Neural progenitor cell (in vitro differentiated cells): ENCODE measurements at regions not wholly inside any gene's neighbourhood (a gene's known extent, or its start where the extent isn't known, plus 50 kb on each side); places are given as distances from the start of the nearest gene placed in this dataset.
A peak's percentile ranks its signal among the peaks of the same experiment; 100 is the strongest.

Experiments
- DNase-seq: peaks from one replicate; pipeline ENCODE4 v3.0.0-alpha.2; 2016; ENCODE audit warnings: low spot score
- H2AFZ ChIP-seq: fragments of 200-600 bp; sonication (generic); replicated peaks from 2 replicates; pipeline ENCODE4 v1.6.1; 2016; ENCODE audit warnings: antibody characterized with exemption
- H3F3A ChIP-seq: fragments of 200-600 bp; sonication (generic); 2 replicates; pipeline ENCODE4 v1.6.1; 2016; ENCODE audit warnings: antibody characterized with exemption, low read depth
- H3K27ac ChIP-seq: fragments of 200-600 bp; sonication (generic); 2 replicates; pipeline ENCODE4 v1.5.1; 2016; ENCODE audit warnings: mild to moderate bottlenecking
- H3K27me3 ChIP-seq: fragments of 200-600 bp; sonication (generic); 2 replicates; pipeline ENCODE4 v1.6.1; 2016; ENCODE audit warnings: mild to moderate bottlenecking, moderate library complexity
- H3K36me3 ChIP-seq: fragments of 200-600 bp; sonication (generic); 2 replicates; pipeline ENCODE4 v1.5.1; 2016
- H3K4me1 ChIP-seq: fragments of 200-600 bp; sonication (generic); 2 replicates; pipeline ENCODE4 v1.6.1; 2016; ENCODE audit warnings: mixed run types
- H3K4me2 ChIP-seq: fragments of 200-600 bp; sonication (generic); 2 replicates; pipeline ENCODE4 v1.6.1; 2016
- H3K4me3 ChIP-seq: fragments of 200-600 bp; sonication (generic); 2 replicates; pipeline ENCODE4 v1.5.1; 2016
- H3K79me2 ChIP-seq: fragments of 200-600 bp; sonication (generic); 2 replicates; pipeline ENCODE4 v1.6.1; 2016; ENCODE audit warnings: low read depth
- H3K9ac ChIP-seq: fragments of 200-600 bp; sonication (generic); 2 replicates; pipeline ENCODE4 v1.6.1; 2016
- H3K9me3 ChIP-seq: fragments of 200-600 bp; sonication (generic); 2 replicates; pipeline ENCODE4 v1.5.1; 2016; ENCODE audit warnings: low read depth
- H4K20me1 ChIP-seq: fragments of 200-600 bp; sonication (generic); 2 replicates; pipeline ENCODE4 v1.6.1; 2016; ENCODE audit warnings: low read depth
- H3K27ac Mint-ChIP-seq: 3 replicates; pipeline ENCODE4 v1.8.0; 2021; ENCODE audit warnings: mixed read lengths
- H3K27me3 Mint-ChIP-seq: 2 replicates; pipeline ENCODE4 v1.8.0; 2022; ENCODE audit warnings: low read depth, mild to moderate bottlenecking, inconsistent platforms, moderate library complexity, mixed read lengths; ENCODE audit not compliant: insufficient read depth
- H3K36me3 Mint-ChIP-seq: 3 replicates; pipeline ENCODE4 v1.8.0; 2021; ENCODE audit warnings: mixed read lengths
- H3K4me1 Mint-ChIP-seq: 3 replicates; pipeline ENCODE4 v1.8.0; 2021; ENCODE audit warnings: mixed read lengths
- H3K4me3 Mint-ChIP-seq: 3 replicates; pipeline ENCODE4 v1.8.0; 2021; ENCODE audit warnings: mild to moderate bottlenecking, moderate library complexity, mixed read lengths
- H3K9me3 Mint-ChIP-seq: 3 replicates; pipeline ENCODE4 v1.8.0; 2020; ENCODE audit warnings: mixed read lengths
- EZH2 ChIP-seq: fragments of 200-600 bp; sonication (generic); IDR thresholded peaks from 2 replicates; pipeline ENCODE4 v1.6.1; 2017; ENCODE audit warnings: antibody characterized with exemption, mild to moderate bottlenecking, moderate library complexity
- EZH2phosphoT487 ChIP-seq: fragments of 200-600 bp; sonication (generic); IDR thresholded peaks from 2 replicates; pipeline ENCODE4 v1.6.1; 2017; ENCODE audit warnings: antibody characterized with exemption
- TF ChIP-seq, protein P1 (sequence below): fragments of 200-600 bp; sonication (generic); IDR thresholded peaks from 2 replicates; pipeline ENCODE4 v1.5.1; 2017; ENCODE audit warnings: antibody characterized with exemption, mild to moderate bottlenecking

DNA sequence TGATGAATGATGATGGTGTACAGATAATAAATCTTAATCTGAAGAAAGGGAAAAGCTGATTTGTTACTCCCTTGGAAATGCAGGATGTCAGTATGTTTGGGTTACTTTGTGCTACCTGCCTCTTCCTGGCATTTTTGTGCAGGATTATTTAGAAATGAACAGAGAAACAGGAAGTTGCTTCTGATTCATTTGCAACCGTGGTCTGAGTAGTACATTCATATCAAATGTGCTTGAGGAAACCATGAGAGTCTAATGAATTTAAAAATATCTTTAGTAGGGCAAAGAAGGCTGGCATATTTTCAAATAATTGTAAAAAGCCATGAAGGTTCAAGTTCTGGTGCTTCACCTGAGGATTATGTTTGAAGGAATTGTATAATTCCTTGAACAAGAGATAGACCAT, 391.6 kb downstream of the TMEM161B start:
- peaks cover 21% of the 10 kb centered on the region for H3F3A ChIP-seq
- H3K4me3 ChIP-seq, result no peak overlapping the region
- H3K9ac ChIP-seq, result no peak overlapping the region
- peaks cover 2% of the 10 kb centered on the region for H3K36me3 Mint-ChIP-seq
- H3K27ac Mint-ChIP-seq, result no peak overlapping the region
- no peak overlapping the region for H3K27ac ChIP-seq
- H3K36me3 ChIP-seq, result no peaks in the 10 kb centered on the region
- no peaks in the 10 kb centered on the region for H3K9me3 ChIP-seq
- no peak overlapping the region for H3K4me3 Mint-ChIP-seq
- H3K4me1 Mint-ChIP-seq, result peaks cover 22% of the 10 kb centered on the region
- no peak for DNase-seq
- TF ChIP-seq, protein P1, sequence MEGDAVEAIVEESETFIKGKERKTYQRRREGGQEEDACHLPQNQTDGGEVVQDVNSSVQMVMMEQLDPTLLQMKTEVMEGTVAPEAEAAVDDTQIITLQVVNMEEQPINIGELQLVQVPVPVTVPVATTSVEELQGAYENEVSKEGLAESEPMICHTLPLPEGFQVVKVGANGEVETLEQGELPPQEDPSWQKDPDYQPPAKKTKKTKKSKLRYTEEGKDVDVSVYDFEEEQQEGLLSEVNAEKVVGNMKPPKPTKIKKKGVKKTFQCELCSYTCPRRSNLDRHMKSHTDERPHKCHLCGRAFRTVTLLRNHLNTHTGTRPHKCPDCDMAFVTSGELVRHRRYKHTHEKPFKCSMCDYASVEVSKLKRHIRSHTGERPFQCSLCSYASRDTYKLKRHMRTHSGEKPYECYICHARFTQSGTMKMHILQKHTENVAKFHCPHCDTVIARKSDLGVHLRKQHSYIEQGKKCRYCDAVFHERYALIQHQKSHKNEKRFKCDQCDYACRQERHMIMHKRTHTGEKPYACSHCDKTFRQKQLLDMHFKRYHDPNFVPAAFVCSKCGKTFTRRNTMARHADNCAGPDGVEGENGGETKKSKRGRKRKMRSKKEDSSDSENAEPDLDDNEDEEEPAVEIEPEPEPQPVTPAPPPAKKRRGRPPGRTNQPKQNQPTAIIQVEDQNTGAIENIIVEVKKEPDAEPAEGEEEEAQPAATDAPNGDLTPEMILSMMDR, result no peak
- TF ChIP-seq EZH2phosphoT487, result no peak
- TF ChIP-seq EZH2, result no peak
- peaks cover 17% of the 10 kb centered on the region for H3K27me3 Mint-ChIP-seq
- H3K4me1 ChIP-seq, result peaks cover 51% of the 10 kb centered on the region
- no peaks in the 10 kb centered on the region for H3K27me3 ChIP-seq
- peaks cover 23% of the 10 kb centered on the region for H3K9me3 Mint-ChIP-seq
- H3K79me2 ChIP-seq, result no peaks in the 10 kb centered on the region
- peaks cover 6% of the 10 kb centered on the region for H4K20me1 ChIP-seq
- no peak overlapping the region for H2AFZ ChIP-seq
- no peak overlapping the region for H3K4me2 ChIP-seq

DNA sequence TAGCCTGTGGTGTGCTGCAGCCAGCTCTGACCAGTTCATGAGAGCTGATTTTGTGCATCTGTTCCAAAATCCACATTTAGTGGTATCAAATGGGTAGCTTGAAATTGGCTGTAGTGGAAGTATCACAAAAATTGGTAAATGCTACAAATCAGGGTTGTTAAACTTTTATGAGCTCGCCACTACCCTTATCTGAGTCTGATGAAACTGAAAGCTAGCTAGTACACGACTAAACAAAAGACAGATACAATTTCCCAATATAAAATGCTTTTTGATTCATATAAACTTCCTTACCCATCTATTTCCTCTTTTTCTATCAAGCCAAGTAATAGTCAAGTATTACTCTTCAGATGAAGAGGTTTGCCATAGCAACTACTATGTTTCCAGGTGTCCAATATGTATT, 392.0 kb downstream of the TMEM161B start:
- H4K20me1 ChIP-seq, result peaks cover 6% of the 10 kb centered on the region
- no peaks in the 10 kb centered on the region for H3K79me2 ChIP-seq
- DNase-seq, result no peak
- H3K27ac ChIP-seq, result no peak overlapping the region
- Mint-ChIP-seq H3K27me3 (peaks cover 17% of the 10 kb centered on the region), H3K36me3 (peaks cover 2% of the 10 kb centered on the region), H3K27ac (no peak overlapping the region), H3K9me3 (peaks cover 21% of the 10 kb centered on the region), H3K4me1 (peaks cover 22% of the 10 kb centered on the region), H3K4me3 (no peak overlapping the region)
- no peak overlapping the region for H2AFZ ChIP-seq
- no peak overlapping the region for H3K9ac ChIP-seq
- H3K4me1 ChIP-seq, result peaks cover 51% of the 10 kb centered on the region
- H3K36me3 ChIP-seq, result no peaks in the 10 kb centered on the region
- H3F3A ChIP-seq, result peaks cover 25% of the 10 kb centered on the region
- H3K27me3 ChIP-seq, result no peaks in the 10 kb centered on the region
- no peaks in the 10 kb centered on the region for H3K9me3 ChIP-seq
- TF ChIP-seq, protein P1, result no peak
- TF ChIP-seq EZH2 (no peak), EZH2phosphoT487 (no peak)
- no peak overlapping the region for H3K4me2 ChIP-seq
- H3K4me3 ChIP-seq, result no peak overlapping the region

- H3K36me3 ChIP-seq, result no peaks in the 10 kb centered on the region
- no peak overlapping the region for H3K27ac ChIP-seq
- peak; percentile 71 for DNase-seq
- no peak overlapping the region for H2AFZ ChIP-seq
- no peaks in the 10 kb centered on the region for H3K36me3 Mint-ChIP-seq
- no peaks in the 10 kb centered on the region for H3K27me3 ChIP-seq
- peaks cover 26% of the 10 kb centered on the region for H3K27me3 Mint-ChIP-seq
- no peak overlapping the region for H3K9ac ChIP-seq
- peak overlapping the region; percentile 50 for H3K4me2 ChIP-seq
- peaks cover 22% of the 10 kb centered on the region for H3K4me1 Mint-ChIP-seq
- peaks cover 6% of the 10 kb centered on the region for H3K9me3 Mint-ChIP-seq
- no peak overlapping the region for H3K27ac Mint-ChIP-seq
- peaks cover 59% of the 10 kb centered on the region for H3K4me1 ChIP-seq
- TF ChIP-seq, protein P1, result no peak
- peak; percentile 90 for TF ChIP-seq EZH2phosphoT487
- H4K20me1 ChIP-seq, result peaks cover 6% of the 10 kb centered on the region
- H3K79me2 ChIP-seq, result no peaks in the 10 kb centered on the region
- H3K4me3 Mint-ChIP-seq, result peak overlapping the region; percentile 37
- H3F3A ChIP-seq, result peaks cover 25% of the 10 kb centered on the region
- no peaks in the 10 kb centered on the region for H3K9me3 ChIP-seq
- H3K4me3 ChIP-seq, result no peak overlapping the region
Measured at GRCh38 chr5:87872986-87873385, 395.7 kb downstream of the TMEM161B start.
